GM23338 (cell line): ENCODE measurements at regions not wholly inside any gene's neighbourhood (a gene's known extent, or its start where the extent isn't known, plus 50 kb on each side); places are given as distances from the start of the nearest gene placed in this dataset.

Source experiments
- ATAC-seq: fragments of 200-7000 bp; cut with Tn5 transposase; 3 replicates; pipeline ENCODE4 v1.9.1; 2020
- DNase-seq: peaks from one replicate; pipeline ENCODE4 v3.0.0-alpha.2; 2015; ENCODE audit warnings: low spot score
- H2AFZ ChIP-seq: fragments of 200-600 bp; sonication (generic); 2 replicates; pipeline ENCODE4 v1.8.0; 2016; ENCODE audit warnings: antibody characterized with exemption, mild to moderate bottlenecking, moderate library complexity
- H3F3A ChIP-seq: fragments of 200-600 bp; sonication (generic); replicated peaks from 2 replicates; pipeline ENCODE4 v1.8.0; 2017; ENCODE audit warnings: antibody characterized with exemption, mixed run types, low read depth
- H3K27ac ChIP-seq: fragments of 200-600 bp; sonication (generic); 2 replicates; pipeline ENCODE4 v1.6.1; 2016; ENCODE audit warnings: low read depth
- H3K27me3 ChIP-seq: fragments of 200-600 bp; sonication (generic); 2 replicates; pipeline ENCODE4 v1.8.0; 2016; ENCODE audit warnings: mild to moderate bottlenecking, mixed run types, moderate library complexity; ENCODE audit not compliant: insufficient read depth
- H3K36me3 ChIP-seq: fragments of 200-600 bp; sonication (generic); 2 replicates; pipeline ENCODE4 v1.8.0; 2016; ENCODE audit warnings: mild to moderate bottlenecking; ENCODE audit not compliant: insufficient read depth
- H3K4me1 ChIP-seq: fragments of 200-600 bp; sonication (generic); 2 replicates; pipeline ENCODE4 v1.8.0; 2016; ENCODE audit warnings: mild to moderate bottlenecking, moderate library complexity; ENCODE audit not compliant: insufficient read depth
- H3K4me2 ChIP-seq: fragments of 200-600 bp; sonication (generic); 2 replicates; pipeline ENCODE4 v1.7.1; 2017; ENCODE audit warnings: mixed run types
- H3K4me3 ChIP-seq: fragments of 200-600 bp; sonication (generic); 2 replicates; pipeline ENCODE4 v1.6.1; 2016; ENCODE audit warnings: mixed run types
- H3K79me2 ChIP-seq: fragments of 200-600 bp; sonication (generic); replicated peaks from 2 replicates; pipeline ENCODE4 v1.8.0; 2017; ENCODE audit warnings: mild to moderate bottlenecking; ENCODE audit not compliant: insufficient read depth
- H3K9me2 ChIP-seq: fragments of 200-600 bp; sonication (generic); 2 replicates; pipeline ENCODE4 v1.8.0; 2017; ENCODE audit not compliant: insufficient read depth
- H4K20me1 ChIP-seq: fragments of 200-600 bp; sonication (generic); replicated peaks from 2 replicates; pipeline ENCODE4 v1.8.0; 2017; ENCODE audit warnings: mild to moderate bottlenecking; ENCODE audit not compliant: insufficient read depth
- H3K27ac Mint-ChIP-seq: 2 replicates; pipeline ENCODE4 v1.8.0; 2020; ENCODE audit warnings: inconsistent platforms, mild to moderate bottlenecking, moderate library complexity, mixed read lengths
- H3K27me3 Mint-ChIP-seq: 3 replicates; pipeline ENCODE4 v1.8.0; 2022; ENCODE audit warnings: low read depth, mild to moderate bottlenecking, moderate library complexity, mixed read lengths, inconsistent platforms; ENCODE audit not compliant: insufficient read depth, poor library complexity
- H3K36me3 Mint-ChIP-seq: 3 replicates; pipeline ENCODE4 v1.8.0; 2021; ENCODE audit warnings: low read depth, mild to moderate bottlenecking, inconsistent platforms, moderate library complexity, mixed read lengths
- H3K4me1 Mint-ChIP-seq: 3 replicates; pipeline ENCODE4 v1.8.0; 2020; ENCODE audit warnings: mild to moderate bottlenecking, inconsistent platforms, mixed read lengths
- H3K4me3 Mint-ChIP-seq: 3 replicates; pipeline ENCODE4 v1.8.0; 2021; ENCODE audit warnings: moderate library complexity, mild to moderate bottlenecking, inconsistent platforms, mixed read lengths
- H3K9me3 Mint-ChIP-seq: 3 replicates; pipeline ENCODE4 v1.8.0; 2020; ENCODE audit warnings: moderate library complexity, mild to moderate bottlenecking, inconsistent platforms, mixed read lengths
- CREB1 ChIP-seq: fragments of 250-450 bp; sonication (Bioruptor Pico); IDR thresholded peaks from 2 replicates; pipeline ENCODE4 v1.5.0; 2020; ENCODE audit warnings: low read depth, mild to moderate bottlenecking, moderate library complexity
- JUNB ChIP-seq: IDR thresholded peaks from one replicate; pipeline ENCODE4 v1.6.1; 2016; ENCODE audit warnings: antibody characterized with exemption; ENCODE audit not compliant: unreplicated experiment
- STAT1 ChIP-seq: IDR thresholded peaks from one replicate; pipeline ENCODE4 v1.6.1; 2016; ENCODE audit warnings: antibody characterized with exemption; ENCODE audit not compliant: unreplicated experiment
- ZNF462 ChIP-seq: fragments of 250-450 bp; sonication (Bioruptor Pico); IDR thresholded peaks from 2 replicates; pipeline ENCODE4 v1.5.0; 2020; ENCODE audit warnings: mild to moderate bottlenecking, moderate library complexity
- TF ChIP-seq, protein P1 (sequence below): IDR thresholded peaks from one replicate; pipeline ENCODE4 v1.6.1; 2018; ENCODE audit warnings: antibody characterized with exemption; ENCODE audit not compliant: unreplicated experiment

- Histone ChIP-seq H3K27ac (no peak overlapping the region), H3K4me3 (no peak overlapping the region), H3K9me2 (no peaks in the 10 kb centered on the region), H4K20me1 (no peaks in the 10 kb centered on the region), H3K4me2 (no peak overlapping the region), H3K27me3 (no peaks in the 10 kb centered on the region), H3K79me2 (no peaks in the 10 kb centered on the region), H3F3A (no peaks in the 10 kb centered on the region), H2AFZ (no peak overlapping the region), H3K36me3 (no peaks in the 10 kb centered on the region), H3K4me1 (peaks cover 12% of the 10 kb centered on the region)
- Mint-ChIP-seq H3K27ac (no peak overlapping the region), H3K27me3 (no peaks in the 10 kb centered on the region), H3K4me1 (peaks cover 28% of the 10 kb centered on the region), H3K9me3 (no peaks in the 10 kb centered on the region), H3K36me3 (no peaks in the 10 kb centered on the region), H3K4me3 (no peak overlapping the region)
- ATAC-seq (no peak), DNase-seq (no peak)
- TF ChIP-seq, protein P1, sequence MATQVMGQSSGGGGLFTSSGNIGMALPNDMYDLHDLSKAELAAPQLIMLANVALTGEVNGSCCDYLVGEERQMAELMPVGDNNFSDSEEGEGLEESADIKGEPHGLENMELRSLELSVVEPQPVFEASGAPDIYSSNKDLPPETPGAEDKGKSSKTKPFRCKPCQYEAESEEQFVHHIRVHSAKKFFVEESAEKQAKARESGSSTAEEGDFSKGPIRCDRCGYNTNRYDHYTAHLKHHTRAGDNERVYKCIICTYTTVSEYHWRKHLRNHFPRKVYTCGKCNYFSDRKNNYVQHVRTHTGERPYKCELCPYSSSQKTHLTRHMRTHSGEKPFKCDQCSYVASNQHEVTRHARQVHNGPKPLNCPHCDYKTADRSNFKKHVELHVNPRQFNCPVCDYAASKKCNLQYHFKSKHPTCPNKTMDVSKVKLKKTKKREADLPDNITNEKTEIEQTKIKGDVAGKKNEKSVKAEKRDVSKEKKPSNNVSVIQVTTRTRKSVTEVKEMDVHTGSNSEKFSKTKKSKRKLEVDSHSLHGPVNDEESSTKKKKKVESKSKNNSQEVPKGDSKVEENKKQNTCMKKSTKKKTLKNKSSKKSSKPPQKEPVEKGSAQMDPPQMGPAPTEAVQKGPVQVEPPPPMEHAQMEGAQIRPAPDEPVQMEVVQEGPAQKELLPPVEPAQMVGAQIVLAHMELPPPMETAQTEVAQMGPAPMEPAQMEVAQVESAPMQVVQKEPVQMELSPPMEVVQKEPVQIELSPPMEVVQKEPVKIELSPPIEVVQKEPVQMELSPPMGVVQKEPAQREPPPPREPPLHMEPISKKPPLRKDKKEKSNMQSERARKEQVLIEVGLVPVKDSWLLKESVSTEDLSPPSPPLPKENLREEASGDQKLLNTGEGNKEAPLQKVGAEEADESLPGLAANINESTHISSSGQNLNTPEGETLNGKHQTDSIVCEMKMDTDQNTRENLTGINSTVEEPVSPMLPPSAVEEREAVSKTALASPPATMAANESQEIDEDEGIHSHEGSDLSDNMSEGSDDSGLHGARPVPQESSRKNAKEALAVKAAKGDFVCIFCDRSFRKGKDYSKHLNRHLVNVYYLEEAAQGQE, result no peak
- TF ChIP-seq CREB1 (no peak), JUNB (no peak), STAT1 (no peak), ZNF462 (CRISPR knock-in tag) (no peak)
Observed at GRCh38 chr18:61062258-61062657, 271.0 kb upstream of the CDH20 start.
